T-helper 17 cell (primary cell): ENCODE measurements at regions not wholly inside any gene's neighbourhood (a gene's known extent, or its start where the extent isn't known, plus 50 kb on each side); places are given as distances from the start of the nearest gene placed in this dataset.

ENCODE experiments used
- ATAC-seq: fragments of 150-1000 bp; cut with Tn5 transposase; 2 replicates; pipeline ENCODE4 v1.10.0; 2021; ENCODE audit warnings: mild to moderate bottlenecking, moderate library complexity
- DNase-seq, 3 donors: peaks; one replicate each; pipeline versions ENCODE4 v3.0.0 to v3.0.0-alpha.2; 2020 to 2021
- H3K9me3 ChIP-seq: one replicate; pipeline ENCODE4 v1.7.0; 2013; ENCODE audit warnings: low read length, mild to moderate bottlenecking; ENCODE audit not compliant: control insufficient read depth, poor library complexity, severe bottlenecking
- H3K27ac Mint-ChIP-seq: one replicate; pipeline ENCODE4 v1.8.0; 2022; ENCODE audit warnings: mild to moderate bottlenecking, moderate library complexity, mixed read lengths
- H3K27me3 Mint-ChIP-seq: one replicate; pipeline ENCODE4 v1.8.0; 2022; ENCODE audit warnings: mixed read lengths
- H3K36me3 Mint-ChIP-seq: one replicate; pipeline ENCODE4 v1.8.0; 2022; ENCODE audit warnings: low read depth, mixed read lengths
- H3K4me1 Mint-ChIP-seq: one replicate; pipeline ENCODE4 v1.8.0; 2022; ENCODE audit warnings: mild to moderate bottlenecking, mixed read lengths
- H3K4me3 Mint-ChIP-seq: one replicate; pipeline ENCODE4 v1.8.0; 2022; ENCODE audit warnings: mild to moderate bottlenecking, moderate library complexity, mixed read lengths

- H3K4me3 Mint-ChIP-seq: no peak overlapping the region
- H3K27ac Mint-ChIP-seq: no peak overlapping the region
- no peaks in the 10 kb centered on the region for H3K9me3 ChIP-seq
- ATAC-seq (no peak), DNase-seq (no peak)
- H3K4me1 Mint-ChIP-seq: no peaks in the 10 kb centered on the region
- no peaks in the 10 kb centered on the region for H3K36me3 Mint-ChIP-seq
- no peaks in the 10 kb centered on the region for H3K27me3 Mint-ChIP-seq
These were observed 1324.9 kb upstream of the CDH8 start for GRCh38 chr16:63361032-63361624.

DNA sequence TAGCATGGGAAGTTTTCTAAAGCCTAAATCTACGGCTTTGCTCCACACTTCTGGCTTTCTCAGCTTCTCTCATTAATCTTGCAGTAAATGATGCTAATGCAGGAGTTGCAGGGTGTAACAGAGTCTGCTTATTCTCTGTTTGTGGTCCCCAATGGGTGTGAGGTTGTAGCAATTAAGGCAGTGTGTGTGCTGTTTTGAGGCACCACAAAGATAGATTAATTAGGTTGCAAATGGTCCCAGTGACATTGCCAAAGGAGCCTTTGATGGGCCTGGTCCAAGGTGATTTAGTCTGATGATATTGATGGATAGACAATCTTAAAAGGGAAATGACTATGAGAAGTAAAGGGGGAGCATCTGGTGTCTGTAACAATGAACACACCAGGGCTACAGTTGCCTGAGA is 1313.7 kb upstream of the CDH8 start:
- H3K27me3 Mint-ChIP-seq: no peaks in the 10 kb centered on the region
- no peaks in the 10 kb centered on the region for H3K9me3 ChIP-seq
- no peaks in the 10 kb centered on the region for H3K4me1 Mint-ChIP-seq
- ATAC-seq (no peak), DNase-seq (no peak)
- no peak overlapping the region for H3K4me3 Mint-ChIP-seq
- no peak overlapping the region for H3K27ac Mint-ChIP-seq
- H3K36me3 Mint-ChIP-seq: no peaks in the 10 kb centered on the region

DNA sequence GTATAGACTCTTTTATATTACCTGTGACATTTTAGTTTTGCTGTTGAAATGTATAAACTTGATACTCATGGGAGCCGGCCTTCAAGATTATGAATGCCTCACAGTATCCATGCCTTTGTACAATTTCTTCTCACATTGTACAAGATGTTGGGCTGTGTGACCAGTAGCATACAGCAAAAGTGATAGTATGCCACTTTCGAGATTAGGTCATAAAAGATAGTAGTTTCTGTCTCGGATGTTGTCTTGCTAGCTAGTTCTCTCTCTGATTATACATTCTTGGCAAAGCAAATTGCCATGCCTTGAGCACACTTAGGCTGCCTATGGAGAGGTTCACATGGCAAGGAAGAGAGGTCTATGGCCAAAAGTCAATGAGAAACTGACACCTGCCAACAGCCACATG is 1309.8 kb upstream of the CDH8 start:
- Mint-ChIP-seq H3K27ac (no peak overlapping the region), H3K27me3 (no peaks in the 10 kb centered on the region), H3K4me1 (no peaks in the 10 kb centered on the region), H3K36me3 (no peaks in the 10 kb centered on the region), H3K4me3 (no peak overlapping the region)
- ATAC-seq (no peak), DNase-seq (no peak)
- H3K9me3 ChIP-seq: peaks cover 3% of the 10 kb centered on the region

DNA sequence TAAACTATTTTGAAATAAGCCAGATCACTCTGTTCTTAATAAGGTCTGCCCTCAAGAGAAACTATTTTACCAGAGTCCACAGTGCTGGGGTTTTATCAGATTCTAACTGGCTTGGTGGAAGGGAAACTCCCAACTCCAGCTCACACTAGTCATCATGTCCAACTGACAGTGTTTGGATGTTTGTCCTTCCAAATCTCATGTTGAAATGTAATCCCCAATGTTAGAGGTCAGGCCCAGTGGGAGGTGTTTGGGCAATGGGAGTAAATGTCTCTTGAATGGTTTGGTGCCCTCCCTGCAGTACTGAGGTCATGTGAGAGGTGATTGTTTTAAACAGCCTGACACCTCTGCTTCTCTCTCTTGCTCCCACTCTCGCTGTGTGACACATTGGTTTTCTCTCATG is 1301.0 kb upstream of the CDH8 start:
- Mint-ChIP-seq H3K27ac (no peak overlapping the region), H3K4me1 (no peaks in the 10 kb centered on the region), H3K36me3 (no peaks in the 10 kb centered on the region), H3K4me3 (no peak overlapping the region), H3K27me3 (no peaks in the 10 kb centered on the region)
- ATAC-seq (no peak), DNase-seq (no peak)
- peaks cover under 1% of the 10 kb centered on the region for H3K9me3 ChIP-seq

GRCh38 chr16:63331111-63331510 is 1294.9 kb upstream of the CDH8 start:
- ATAC-seq (no peak), DNase-seq (no peak)
- Mint-ChIP-seq H3K27me3 (no peaks in the 10 kb centered on the region), H3K27ac (no peak overlapping the region), H3K36me3 (no peaks in the 10 kb centered on the region), H3K4me3 (no peak overlapping the region), H3K4me1 (no peaks in the 10 kb centered on the region)
- no peaks in the 10 kb centered on the region for H3K9me3 ChIP-seq

DNA sequence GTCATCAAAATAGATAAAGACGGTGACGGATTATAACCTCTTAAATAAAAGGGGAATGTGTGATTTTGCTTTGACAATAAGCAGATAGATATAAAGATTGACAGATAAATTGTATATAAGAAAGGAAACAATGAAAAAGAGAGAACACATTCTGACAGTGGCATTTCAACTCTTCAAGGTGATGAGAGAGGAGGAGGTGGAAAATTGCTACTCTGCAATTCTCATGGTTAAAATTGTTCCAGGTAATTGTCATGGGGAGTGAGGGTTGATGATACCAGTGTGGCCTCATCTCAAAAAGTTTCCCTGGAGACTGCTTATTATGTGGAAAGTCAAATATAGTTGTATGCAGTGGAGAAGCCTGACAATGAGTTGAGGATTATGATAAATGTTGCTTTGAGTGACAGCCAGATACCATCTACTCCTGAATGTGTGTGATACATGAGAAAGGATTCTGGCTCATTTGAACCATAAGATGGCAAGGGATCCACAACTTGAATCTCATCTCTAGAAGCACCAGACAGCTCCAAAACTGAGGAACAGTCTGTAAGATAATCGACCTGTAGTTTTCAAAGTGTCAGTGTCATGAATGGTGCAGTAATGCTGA is 1290.6 kb upstream of the CDH8 start:
- no peak for ATAC-seq
- no peaks in the 10 kb centered on the region for H3K4me1 Mint-ChIP-seq

DNA sequence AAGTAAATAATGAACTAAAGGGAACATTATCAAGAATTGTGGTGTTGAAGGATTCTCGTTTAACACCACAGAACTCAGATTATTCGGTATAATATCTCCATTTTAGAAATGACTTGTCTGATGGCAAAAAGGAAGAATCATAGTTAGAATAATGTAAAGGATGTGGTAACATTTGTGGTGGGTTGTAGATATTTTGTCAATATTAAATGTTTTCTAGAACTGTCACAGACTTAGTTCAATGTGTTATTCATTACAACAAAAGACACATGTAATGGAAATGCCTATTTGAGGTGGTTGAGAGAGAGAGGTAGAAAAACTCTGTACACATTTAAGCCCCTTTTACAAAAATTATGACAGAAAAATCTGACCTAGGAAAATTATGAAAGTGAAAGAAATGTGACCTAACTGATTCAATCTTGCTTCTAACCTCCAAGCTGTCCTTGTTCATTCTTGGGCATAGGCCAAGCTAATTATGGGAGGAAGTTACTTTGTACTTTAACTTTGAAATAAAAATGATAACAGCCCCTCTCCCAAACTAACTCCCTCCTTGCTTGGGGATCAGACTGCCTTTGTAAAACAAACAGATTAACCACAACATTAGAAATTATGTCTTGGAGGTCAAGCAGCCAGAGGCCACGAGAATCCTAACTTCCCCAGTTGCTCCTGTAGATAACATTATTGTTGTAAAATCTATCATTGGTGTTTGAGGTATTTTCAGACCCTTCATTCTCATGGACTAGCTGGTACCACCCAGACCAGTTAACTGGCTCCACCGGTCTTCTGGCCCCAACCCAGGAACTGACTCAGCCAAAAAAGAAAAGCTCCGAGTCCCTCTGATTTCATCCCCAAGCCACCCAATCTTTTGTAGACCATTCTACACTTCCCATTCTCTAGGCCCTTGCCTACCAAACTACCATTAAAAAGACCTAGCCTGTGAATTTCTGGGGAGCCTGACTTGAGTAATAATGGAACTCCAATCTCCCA is 1287.8 kb upstream of the CDH8 start:
- H3K36me3 Mint-ChIP-seq: no peaks in the 10 kb centered on the region

More for the DNA sequence above, 1290.6 kb upstream of the CDH8 start:
- H3K27me3 Mint-ChIP-seq: no peaks in the 10 kb centered on the region
- no peak overlapping the region for H3K4me3 Mint-ChIP-seq
- H3K36me3 Mint-ChIP-seq: no peaks in the 10 kb centered on the region
- no peak overlapping the region for H3K27ac Mint-ChIP-seq
- H3K9me3 ChIP-seq: no peaks in the 10 kb centered on the region
- no peak for DNase-seq

DNA sequence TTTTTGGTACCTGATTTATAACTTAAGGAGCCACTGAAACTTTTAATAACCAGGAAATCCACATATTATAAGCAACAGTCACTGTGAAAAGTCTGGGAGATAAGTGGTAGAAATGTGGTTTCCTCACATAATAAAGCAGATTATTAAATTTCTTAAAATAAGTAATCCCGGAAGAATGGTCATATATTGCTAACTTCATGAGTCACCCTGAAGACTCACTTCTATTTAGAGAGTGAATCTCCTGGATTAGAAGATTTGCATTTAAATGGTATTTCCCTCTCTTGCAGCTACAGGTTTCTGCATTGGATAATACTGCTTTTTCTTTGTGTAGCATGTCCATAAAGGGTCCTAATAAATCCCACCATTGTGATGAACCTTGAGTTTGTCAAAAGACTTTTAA is 1286.8 kb upstream of the CDH8 start:
- H3K4me3 Mint-ChIP-seq: no peak overlapping the region
- no peak for ATAC-seq
- H3K27me3 Mint-ChIP-seq: no peaks in the 10 kb centered on the region
- H3K4me1 Mint-ChIP-seq: no peaks in the 10 kb centered on the region
- H3K27ac Mint-ChIP-seq: no peak overlapping the region
- no peaks in the 10 kb centered on the region for H3K9me3 ChIP-seq
- no peak for DNase-seq
- no peaks in the 10 kb centered on the region for H3K36me3 Mint-ChIP-seq

More for the DNA sequence above, 1287.8 kb upstream of the CDH8 start:
- Mint-ChIP-seq H3K27ac (no peak overlapping the region), H3K4me1 (no peaks in the 10 kb centered on the region), H3K4me3 (no peak overlapping the region), H3K27me3 (no peaks in the 10 kb centered on the region)
- no peaks in the 10 kb centered on the region for H3K9me3 ChIP-seq
- ATAC-seq: no peak
- no peak for DNase-seq

DNA sequence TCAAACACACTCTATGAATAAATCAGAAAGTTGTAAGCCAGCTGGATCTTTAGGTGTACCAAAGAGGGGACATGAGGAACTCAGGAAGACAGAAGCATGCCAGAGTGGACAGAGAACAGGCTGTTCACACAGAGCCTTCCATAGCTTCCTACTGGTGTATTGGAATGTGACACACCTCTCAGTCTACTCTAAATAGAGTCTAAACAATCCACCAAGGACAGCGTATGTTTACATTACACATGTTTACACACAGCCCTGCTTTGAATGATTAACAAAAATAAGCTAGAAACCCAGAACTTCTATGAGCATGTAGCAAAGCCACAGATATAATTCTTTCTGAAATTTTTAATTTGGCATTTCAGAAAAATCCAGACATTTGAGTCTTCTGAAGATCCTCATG is 1279.0 kb upstream of the CDH8 start:
- Mint-ChIP-seq H3K4me3 (no peak overlapping the region), H3K27ac (no peak overlapping the region), H3K27me3 (no peaks in the 10 kb centered on the region), H3K36me3 (no peaks in the 10 kb centered on the region), H3K4me1 (no peaks in the 10 kb centered on the region)
- no peaks in the 10 kb centered on the region for H3K9me3 ChIP-seq
- ATAC-seq (no peak), DNase-seq (no peak)

DNA sequence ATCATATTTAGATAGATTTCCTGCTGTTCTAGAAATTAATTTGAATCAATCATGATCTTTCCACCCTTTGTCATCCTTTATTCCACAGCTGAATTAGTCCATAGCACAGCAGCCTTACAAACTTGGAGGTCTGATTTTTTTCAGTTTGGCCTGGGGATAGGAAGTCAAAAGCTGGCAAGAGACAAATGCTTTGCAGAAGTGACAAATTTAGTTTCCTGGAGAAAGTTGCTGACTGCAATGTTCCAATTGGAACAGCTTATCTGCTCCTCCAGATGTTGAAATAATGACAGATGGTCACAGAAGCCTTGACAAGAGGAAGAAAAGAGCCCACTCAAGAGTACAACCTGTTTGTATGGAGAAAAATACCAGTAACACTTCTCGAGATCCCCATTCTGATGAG is 1276.1 kb upstream of the CDH8 start:
- no peak overlapping the region for H3K27ac Mint-ChIP-seq
- H3K4me1 Mint-ChIP-seq: no peaks in the 10 kb centered on the region
- no peaks in the 10 kb centered on the region for H3K9me3 ChIP-seq
- no peaks in the 10 kb centered on the region for H3K27me3 Mint-ChIP-seq
- no peaks in the 10 kb centered on the region for H3K36me3 Mint-ChIP-seq
- no peak for DNase-seq
- ATAC-seq: no peak
- no peak overlapping the region for H3K4me3 Mint-ChIP-seq

- Mint-ChIP-seq H3K36me3 (no peaks in the 10 kb centered on the region), H3K4me1 (no peaks in the 10 kb centered on the region), H3K27me3 (no peaks in the 10 kb centered on the region), H3K27ac (no peak overlapping the region), H3K4me3 (no peak overlapping the region)
- H3K9me3 ChIP-seq: no peaks in the 10 kb centered on the region
- ATAC-seq (no peak), DNase-seq (no peak)
These were observed 1275.1 kb upstream of the CDH8 start for GRCh38 chr16:63311313-63311712.

DNA sequence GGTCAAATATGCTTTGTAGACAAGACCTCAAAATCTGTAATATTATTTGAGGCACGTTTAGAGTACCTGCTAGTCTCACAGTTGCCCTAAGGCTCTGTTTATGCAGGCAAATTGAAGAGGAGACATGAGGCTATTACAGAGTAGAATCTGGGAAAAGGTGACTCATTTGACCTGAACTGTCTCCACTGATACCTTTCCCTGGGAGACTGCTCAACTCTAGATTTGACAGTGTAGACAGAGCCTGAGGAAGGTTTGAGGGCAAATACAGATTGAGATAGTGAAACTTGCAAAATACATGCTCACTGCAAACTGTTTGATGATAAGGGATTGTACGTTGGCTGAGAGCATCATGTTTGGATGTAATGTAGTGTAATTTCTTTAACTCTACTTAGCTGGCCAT is 1266.6 kb upstream of the CDH8 start:
- no peaks in the 10 kb centered on the region for H3K36me3 Mint-ChIP-seq
- H3K4me1 Mint-ChIP-seq: no peaks in the 10 kb centered on the region
- no peak overlapping the region for H3K4me3 Mint-ChIP-seq
- ATAC-seq: no peak
- DNase-seq: no peak
- H3K9me3 ChIP-seq: no peaks in the 10 kb centered on the region
- H3K27ac Mint-ChIP-seq: no peak overlapping the region
- H3K27me3 Mint-ChIP-seq: no peaks in the 10 kb centered on the region

DNA sequence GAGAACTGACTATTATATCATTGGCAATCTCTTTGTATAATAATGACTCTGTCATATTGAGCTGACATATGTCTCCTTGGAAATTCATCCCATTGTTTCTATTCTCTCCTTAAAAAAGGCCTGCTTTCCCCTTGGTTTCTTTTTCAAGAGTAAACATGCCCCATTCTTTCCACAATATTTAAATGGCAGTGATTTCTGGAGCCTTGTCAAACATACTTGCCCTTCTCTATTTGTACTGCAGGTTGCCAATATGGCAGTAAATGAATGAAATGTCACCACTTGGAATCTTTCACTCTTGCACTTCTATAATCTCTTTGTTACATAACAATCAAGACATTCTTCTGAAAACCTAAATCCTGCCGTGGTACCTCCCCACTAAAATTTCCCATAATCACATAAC is 1265.1 kb upstream of the CDH8 start:
- no peaks in the 10 kb centered on the region for H3K36me3 Mint-ChIP-seq
- ATAC-seq (no peak), DNase-seq (no peak)
- H3K4me1 Mint-ChIP-seq: no peaks in the 10 kb centered on the region
- no peaks in the 10 kb centered on the region for H3K27me3 Mint-ChIP-seq
- H3K9me3 ChIP-seq: no peaks in the 10 kb centered on the region
- no peak overlapping the region for H3K4me3 Mint-ChIP-seq
- no peak overlapping the region for H3K27ac Mint-ChIP-seq
